ENCODE measurements at regions not wholly inside any gene's neighbourhood (a gene's known extent, or its start where the extent isn't known, plus 50 kb on each side); places are given as distances from the start of the nearest gene placed in this dataset.
"Not testable (repeated sequence)": the region's sequence is repeated elsewhere in the genome, so short reads cannot be mapped to it uniquely, and the experiment has no call there.

GRCh38 chr13:81089371-81090157, 748.6 kb upstream of the SPRY2 start:
- Histone ChIP-seq H3K27ac (replicated peaks) (no peak overlapping the region), H3K4me3 (replicated peaks; ENCODE audit: insufficient read depth, low read length) (no peak overlapping the region), H3K27me3 (ENCODE audit: insufficient read depth, poor library complexity, severe bottlenecking) (no peaks in the 10 kb centered on the region)
- no peak for TF ChIP-seq SPI1 (IDR thresholded peaks at IDR 0.05; ENCODE audit: borderline replicate concordance, low read depth)
- no peak for TF ChIP-seq POLR2AphosphoS5 (IDR thresholded peaks at IDR 0.05; ENCODE audit: low read depth)
- DNase-seq (ENCODE audit: low read depth in 1 of 2, low spot score in 1 of 2), result no peak

GRCh38 chr13:81080911-81081454, 740.1 kb upstream of the SPRY2 start:
- H3K27me3 ChIP-seq (ENCODE audit: insufficient read depth, poor library complexity, severe bottlenecking), result no peaks in the 10 kb centered on the region
- H3K27ac ChIP-seq (replicated peaks), result no peak overlapping the region
- DNase-seq (ENCODE audit: low read depth in 1 of 2, low spot score in 1 of 2), result no peak
- no peak for TF ChIP-seq GABPA (IDR thresholded peaks at IDR 0.05; ENCODE audit: low read depth)
- no peak for TF ChIP-seq SPI1 (IDR thresholded peaks at IDR 0.05; ENCODE audit: borderline replicate concordance, low read depth)
- TF ChIP-seq REST (IDR thresholded peaks at IDR 0.05; ENCODE audit: insufficient replicate concordance, low read depth), result no peak
- no peak for TF ChIP-seq POLR2AphosphoS5 (IDR thresholded peaks at IDR 0.05; ENCODE audit: low read depth)
- TF ChIP-seq CTCF (IDR thresholded peaks at IDR 0.05; ENCODE audit: insufficient read depth, low read length), result no peak
- H3K4me3 ChIP-seq (replicated peaks; ENCODE audit: insufficient read depth, low read length), result no peak overlapping the region

GRCh38 chr13:81078048-81078447, 737.1 kb upstream of the SPRY2 start:
- H3K27me3 ChIP-seq (ENCODE audit: insufficient read depth, poor library complexity, severe bottlenecking), result no peaks in the 10 kb centered on the region
- no peak for DNase-seq (ENCODE audit: low read depth in 1 of 2, low spot score in 1 of 2)
- no peak overlapping the region for H3K27ac ChIP-seq (replicated peaks)
- no peak overlapping the region for H3K4me3 ChIP-seq (replicated peaks; ENCODE audit: insufficient read depth, low read length)
- no peak for TF ChIP-seq CTCF (IDR thresholded peaks at IDR 0.05; ENCODE audit: insufficient read depth, low read length)
- TF ChIP-seq SPI1 (IDR thresholded peaks at IDR 0.05; ENCODE audit: borderline replicate concordance, low read depth), result no peak
- no peak for TF ChIP-seq POLR2AphosphoS5 (IDR thresholded peaks at IDR 0.05; ENCODE audit: low read depth)
- TF ChIP-seq REST (IDR thresholded peaks at IDR 0.05; ENCODE audit: insufficient replicate concordance, low read depth), result no peak
- TF ChIP-seq GABPA (IDR thresholded peaks at IDR 0.05; ENCODE audit: low read depth), result no peak

- not testable (repeated sequence) for H3K27ac ChIP-seq (replicated peaks); DNase-seq (ENCODE audit: low read depth in 1 of 2, low spot score in 1 of 2); H3K4me3 ChIP-seq (replicated peaks; ENCODE audit: insufficient read depth, low read length)
Observed at GRCh38 chr13:81069822-81070221, 728.9 kb upstream of the SPRY2 start.

More at GRCh38 chr13:81069822-81070221, 728.9 kb upstream of the SPRY2 start:
- H3K27me3 ChIP-seq (ENCODE audit: insufficient read depth, poor library complexity, severe bottlenecking), result not testable (repeated sequence)

All from HL-60 (cell line).